HL-60 (cell line): ENCODE measurements at regions not wholly inside any gene's neighbourhood (a gene's known extent, or its start where the extent isn't known, plus 50 kb on each side); places are given as distances from the start of the nearest gene placed in this dataset.
"Not testable (repeated sequence)": the region's sequence is repeated elsewhere in the genome, so short reads cannot be mapped to it uniquely, and the experiment has no call there.

Source experiments
- DNase-seq, 2 experiments: peaks; one replicate each; pipeline ENCODE4 v3.0.0-alpha.2; 2010 to 2020; ENCODE audit warnings: low read depth in 1 of 2, low spot score in 1 of 2
- H3K27ac ChIP-seq: fragments of 250-450 bp; sonication (Bioruptor Pico); replicated peaks from 2 replicates; pipeline ENCODE4 v1.5.1; 2020; ENCODE audit warnings: mild to moderate bottlenecking, moderate library complexity
- H3K27me3 ChIP-seq: fragments of 250-450 bp; sonication (Bioruptor Pico); 2 replicates; pipeline ENCODE4 v1.5.1; 2021; ENCODE audit warnings: mild to moderate bottlenecking, moderate library complexity; ENCODE audit not compliant: insufficient read depth, poor library complexity, severe bottlenecking
- H3K4me3 ChIP-seq: replicated peaks from 2 replicates; pipeline ENCODE4 v1.5.1; 2011; ENCODE audit warnings: mild to moderate bottlenecking, control low read depth, low read length; ENCODE audit not compliant: insufficient read depth
- CTCF ChIP-seq: IDR thresholded peaks from one replicate; pipeline ENCODE4 v1.5.1; 2011; ENCODE audit warnings: low read length, control low read depth, inconsistent platforms; ENCODE audit not compliant: insufficient read depth
- GABPA ChIP-seq: IDR thresholded peaks from 2 replicates; pipeline ENCODE4 v1.6.1; 2012; ENCODE audit warnings: low read depth
- POLR2AphosphoS5 ChIP-seq: IDR thresholded peaks from 2 replicates; pipeline ENCODE4 v1.6.1; 2012; ENCODE audit warnings: low read depth
- REST ChIP-seq: IDR thresholded peaks from 2 replicates; pipeline ENCODE4 v1.6.1; 2012; ENCODE audit warnings: low read depth; ENCODE audit not compliant: insufficient replicate concordance
- SPI1 ChIP-seq: IDR thresholded peaks from 2 replicates; pipeline ENCODE4 v1.6.1; 2012; ENCODE audit warnings: low read depth, mild to moderate bottlenecking, borderline replicate concordance

- Histone ChIP-seq H3K27ac (no peak overlapping the region), H3K27me3 (no peaks in the 10 kb centered on the region), H3K4me3 (no peak overlapping the region)
- TF ChIP-seq REST (no peak), POLR2AphosphoS5 (no peak), CTCF (no peak), GABPA (no peak), SPI1 (no peak)
- no peak for DNase-seq
Observed at GRCh38 chrX:137929951-137930350, 364.0 kb downstream of the ZIC3 start.

DNA sequence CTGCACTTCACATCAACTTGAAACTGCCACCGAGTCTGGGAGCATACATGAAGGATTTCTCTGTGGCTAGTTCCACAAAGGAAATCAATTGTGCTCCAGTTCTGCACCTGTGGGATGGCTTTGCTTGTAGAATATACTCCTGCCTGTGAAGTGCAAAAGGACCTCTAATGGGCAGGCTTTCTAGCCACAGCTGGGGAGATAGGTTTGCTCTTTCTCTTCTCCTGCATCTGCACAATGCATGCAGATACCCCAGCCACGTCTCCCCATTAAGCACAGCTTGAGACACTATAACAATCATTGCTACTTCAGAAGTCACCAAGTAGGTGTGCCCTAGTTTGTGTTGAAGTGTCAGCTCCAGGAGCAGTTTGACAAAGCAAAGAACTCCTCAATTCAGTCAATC lies 364.6 kb downstream of the ZIC3 start:
- Histone ChIP-seq H3K4me3 (no peak overlapping the region), H3K27me3 (no peaks in the 10 kb centered on the region), H3K27ac (no peak overlapping the region)
- TF ChIP-seq CTCF: no peak
- TF ChIP-seq GABPA: no peak
- TF ChIP-seq POLR2AphosphoS5: no peak
- TF ChIP-seq REST: no peak
- TF ChIP-seq SPI1: no peak
- DNase-seq: no peak

DNA sequence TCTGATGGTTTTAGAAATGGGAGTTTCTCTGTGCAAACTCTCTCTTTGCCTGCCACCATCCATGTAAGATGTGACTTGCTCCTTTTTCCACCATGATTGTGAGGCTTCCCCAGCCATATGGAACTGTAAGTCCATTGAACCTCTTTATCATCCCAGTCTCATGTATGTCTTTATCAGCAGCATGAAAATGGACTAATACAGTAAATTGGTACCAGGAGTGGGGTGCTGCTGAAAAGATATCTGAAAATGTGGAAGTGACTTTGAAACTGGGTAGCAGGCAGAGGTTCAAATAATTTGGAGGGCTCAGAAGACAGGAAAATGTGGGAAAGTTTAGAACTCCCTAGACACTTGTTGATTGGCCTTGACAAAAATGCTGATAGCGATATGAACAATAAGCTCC lies 368.3 kb downstream of the ZIC3 start:
- not testable (repeated sequence) for H3K27me3 ChIP-seq, DNase-seq, H3K27ac ChIP-seq, H3K4me3 ChIP-seq

- not testable (repeated sequence) for H3K4me3 ChIP-seq, DNase-seq, H3K27ac ChIP-seq, H3K27me3 ChIP-seq
Observed at GRCh38 chrX:137934887-137935286, 369.0 kb downstream of the ZIC3 start.

GRCh38 chrX:137945470-137945869 lies 379.5 kb downstream of the ZIC3 start:
- Histone ChIP-seq H3K4me3 (no peak overlapping the region), H3K27me3 (no peaks in the 10 kb centered on the region), H3K27ac (no peak overlapping the region)
- no peak for TF ChIP-seq REST
- DNase-seq: no peak
